Fibroblast of lung (primary cell): ENCODE measurements at regions not wholly inside any gene's neighbourhood (a gene's known extent, or its start where the extent isn't known, plus 50 kb on each side); places are given as distances from the start of the nearest gene placed in this dataset.

Experiments used
- CTCF ChIP-seq, 2 donors: IDR thresholded peaks in 1 of 2; conservative IDR thresholded peaks in 1 of 2; 1 replicate in 1 of 2; 2 replicates in 1 of 2; pipeline ENCODE4 v1.5.1; 2011 to 2012; ENCODE audit warnings: low read length in 2 of 2, control low read depth in 1 of 2, inconsistent platforms in 1 of 2, low read depth in 1 of 2, mild to moderate bottlenecking in 1 of 2
- EZH2 ChIP-seq: IDR thresholded peaks from 2 replicates; pipeline ENCODE4 v1.5.1; 2012; ENCODE audit warnings: low read length, control low read depth, mild to moderate bottlenecking; ENCODE audit errors: missing control alignments

- no peak for TF ChIP-seq CTCF (conservative IDR thresholded peaks at IDR 0.05 in 1 of 2, IDR thresholded peaks at IDR 0.05 in 1 of 2; ENCODE audit: low read depth in 1 of 2, low read length in 2 of 2)
- TF ChIP-seq EZH2 = no peak
Observed at GRCh38 chr19:31402529-31403316, 53.5 kb upstream of the TSHZ3 start.
